ENCODE measurements at regions not wholly inside any gene's neighbourhood (a gene's known extent, or its start where the extent isn't known, plus 50 kb on each side); places are given as distances from the start of the nearest gene placed in this dataset.
"Not testable (repeated sequence)": the region's sequence is repeated elsewhere in the genome, so short reads cannot be mapped to it uniquely, and the experiment has no call there.

- 83 to 92% methylated on average over 1 to 6 of the region's 8 CpGs for WGBS, 2 donors (ENCODE audit: low coverage in 1 of 2)
Observed at GRCh38 chr1:115506518-115506917, 135.3 kb upstream of the VANGL1 start.

GRCh38 chr1:115505148-115505571, 136.6 kb upstream of the VANGL1 start:
- Histone ChIP-seq H3K27ac (no peak overlapping the region), H3K4me3 (no peak overlapping the region), H3K27me3 (no peaks in the 10 kb centered on the region), H3K9me3 (no peaks in the 10 kb centered on the region), H3K4me1 (peaks cover 0 to 34% (median 3%) of the 10 kb centered on the region in 3 donors), H3K36me3 (no peaks in the 10 kb centered on the region)
- no peak for ATAC-seq
- TF ChIP-seq EP300 (IDR thresholded peaks at IDR 0.05) = no peak

More at GRCh38 chr1:115506518-115506917, 135.3 kb upstream of the VANGL1 start:
- no peak for ATAC-seq
- Histone ChIP-seq H3K27me3 (no peaks in the 10 kb centered on the region), H3K27ac (no peak overlapping the region), H3K4me1 (peaks cover 0 to 34% (median 3%) of the 10 kb centered on the region in 3 donors), H3K36me3 (no peaks in the 10 kb centered on the region), H3K9me3 (peaks cover 0 to 4% (median 0%) of the 10 kb centered on the region in 3 donors), H3K4me3 (no peak overlapping the region)
- TF ChIP-seq POLR2A (IDR thresholded peaks at IDR 0.05) (no peak), EP300 (IDR thresholded peaks at IDR 0.05) (no peak), POLR2AphosphoS5 (IDR thresholded peaks at IDR 0.05) (no peak), CTCF (IDR thresholded peaks at IDR 0.05) (no peak)

GRCh38 chr1:115502183-115502582, 139.6 kb upstream of the VANGL1 start:
- H3K27ac ChIP-seq, H3K4me3 ChIP-seq, H3K9me3 ChIP-seq, ATAC-seq, H3K36me3 ChIP-seq, H3K27me3 ChIP-seq: not testable (repeated sequence)
- WGBS, 2 donors (ENCODE audit: low coverage in 1 of 2) = 86 to 93% methylated on average over 4 of the region's 4 CpGs
- H3K4me1 ChIP-seq = peaks cover 0 to 21% (median 1%) of the 10 kb centered on the region in 3 donors

GRCh38 chr1:115501476-115501875, 140.3 kb upstream of the VANGL1 start:
- TF ChIP-seq POLR2A (IDR thresholded peaks at IDR 0.05) (no peak), EP300 (IDR thresholded peaks at IDR 0.05) (no peak), CTCF (IDR thresholded peaks at IDR 0.05) (no peak), POLR2AphosphoS5 (IDR thresholded peaks at IDR 0.05) (no peak)
- H3K27me3 ChIP-seq = no peaks in the 10 kb centered on the region
- no peak overlapping the region for H3K27ac ChIP-seq
- no peaks in the 10 kb centered on the region for H3K9me3 ChIP-seq
- H3K4me1 ChIP-seq = peaks cover 0 to 15% (median 0%) of the 10 kb centered on the region in 3 donors
- WGBS, 2 donors (ENCODE audit: low coverage in 1 of 2) = 71 to 88% methylated on average over 1 of the region's 1 CpG
- H3K4me3 ChIP-seq = no peak overlapping the region
- H3K36me3 ChIP-seq = no peaks in the 10 kb centered on the region
- no peak for ATAC-seq

GRCh38 chr1:115499253-115499652, 142.5 kb upstream of the VANGL1 start:
- 89 to 94% methylated on average over 2 of the region's 2 CpGs for WGBS, 2 donors (ENCODE audit: low coverage in 1 of 2)
- Histone ChIP-seq H3K4me1 (no peaks in the 10 kb centered on the region), H3K27ac (no peak overlapping the region), H3K9me3 (no peaks in the 10 kb centered on the region), H3K4me3 (no peak overlapping the region), H3K36me3 (no peaks in the 10 kb centered on the region), H3K27me3 (no peaks in the 10 kb centered on the region)
- TF ChIP-seq POLR2AphosphoS5 (IDR thresholded peaks at IDR 0.05) (no peak), POLR2A (IDR thresholded peaks at IDR 0.05) (no peak), CTCF (IDR thresholded peaks at IDR 0.05) (no peak), EP300 (IDR thresholded peaks at IDR 0.05) (no peak)
- no peak for ATAC-seq

GRCh38 chr1:115496904-115497527, 144.8 kb upstream of the VANGL1 start:
- no peak for ATAC-seq
- H3K27ac ChIP-seq = no peak overlapping the region
- no peaks in the 10 kb centered on the region for H3K9me3 ChIP-seq
- TF ChIP-seq POLR2A (IDR thresholded peaks at IDR 0.05) = no peak
- 48 to 90% methylated on average over 2 to 4 of the region's 4 CpGs for WGBS, 2 donors (ENCODE audit: low coverage in 1 of 2)
- H3K36me3 ChIP-seq = no peaks in the 10 kb centered on the region
- no peaks in the 10 kb centered on the region for H3K27me3 ChIP-seq
- no peak overlapping the region for H3K4me3 ChIP-seq
- no peaks in the 10 kb centered on the region for H3K4me1 ChIP-seq
